ENCODE measurements at regions not wholly inside any gene's neighbourhood (a gene's known extent, or its start where the extent isn't known, plus 50 kb on each side); places are given as distances from the start of the nearest gene placed in this dataset.

DNA sequence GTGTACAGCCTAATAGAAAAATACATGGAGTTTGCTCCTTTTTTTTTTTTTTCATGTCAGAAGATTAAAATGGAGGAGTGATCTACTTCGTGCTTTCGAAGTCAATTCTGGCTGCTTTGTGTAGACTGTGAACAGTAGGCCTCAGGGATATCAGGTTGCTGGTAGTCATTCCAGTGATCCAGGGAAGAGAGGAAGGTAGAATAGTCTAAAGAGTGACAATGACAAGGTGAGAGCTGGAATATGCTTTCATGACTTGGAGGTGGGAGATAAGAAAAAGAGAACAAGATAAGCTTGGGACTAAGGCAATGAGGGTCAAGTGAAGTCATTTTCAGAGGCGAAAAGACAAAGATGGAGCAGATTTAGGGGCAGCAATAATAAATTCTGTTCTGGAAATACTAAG is 111.3 kb upstream of the MIR17HG start:
- TF ChIP-seq CTCF (IDR thresholded peaks at IDR 0.05), result no peak
- TF ChIP-seq POLR2A (IDR thresholded peaks at IDR 0.05), result no peak
